ENCODE measurements at regions not wholly inside any gene's neighbourhood (a gene's known extent, or its start where the extent isn't known, plus 50 kb on each side); places are given as distances from the start of the nearest gene placed in this dataset.

DNA sequence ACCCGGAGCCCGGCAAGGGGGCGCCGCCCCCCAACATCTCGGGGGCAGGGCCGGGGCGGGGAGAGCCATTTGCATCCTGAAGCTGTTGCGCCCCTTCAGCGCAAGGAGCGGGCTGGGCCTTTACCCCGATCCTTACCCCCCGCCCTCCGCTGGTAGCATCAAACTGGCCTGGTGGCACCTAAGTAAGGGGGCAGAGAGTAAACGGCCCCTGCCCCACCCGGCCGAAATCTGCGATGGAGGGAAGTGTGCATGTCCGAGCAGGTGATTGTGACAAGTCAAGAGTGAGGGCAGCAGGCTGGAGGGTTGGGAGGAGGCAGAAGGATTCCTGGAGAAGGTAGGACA, 101.2 kb downstream of the ESM1 start:
- Histone ChIP-seq H3K4me3 (peak overlapping the region; percentile 88), H3K27ac (no peak overlapping the region)
- no peak for DNase-seq (ENCODE audit: low spot score)
- TF ChIP-seq CTCF (IDR thresholded peaks at IDR 0.05): no peak

DNA sequence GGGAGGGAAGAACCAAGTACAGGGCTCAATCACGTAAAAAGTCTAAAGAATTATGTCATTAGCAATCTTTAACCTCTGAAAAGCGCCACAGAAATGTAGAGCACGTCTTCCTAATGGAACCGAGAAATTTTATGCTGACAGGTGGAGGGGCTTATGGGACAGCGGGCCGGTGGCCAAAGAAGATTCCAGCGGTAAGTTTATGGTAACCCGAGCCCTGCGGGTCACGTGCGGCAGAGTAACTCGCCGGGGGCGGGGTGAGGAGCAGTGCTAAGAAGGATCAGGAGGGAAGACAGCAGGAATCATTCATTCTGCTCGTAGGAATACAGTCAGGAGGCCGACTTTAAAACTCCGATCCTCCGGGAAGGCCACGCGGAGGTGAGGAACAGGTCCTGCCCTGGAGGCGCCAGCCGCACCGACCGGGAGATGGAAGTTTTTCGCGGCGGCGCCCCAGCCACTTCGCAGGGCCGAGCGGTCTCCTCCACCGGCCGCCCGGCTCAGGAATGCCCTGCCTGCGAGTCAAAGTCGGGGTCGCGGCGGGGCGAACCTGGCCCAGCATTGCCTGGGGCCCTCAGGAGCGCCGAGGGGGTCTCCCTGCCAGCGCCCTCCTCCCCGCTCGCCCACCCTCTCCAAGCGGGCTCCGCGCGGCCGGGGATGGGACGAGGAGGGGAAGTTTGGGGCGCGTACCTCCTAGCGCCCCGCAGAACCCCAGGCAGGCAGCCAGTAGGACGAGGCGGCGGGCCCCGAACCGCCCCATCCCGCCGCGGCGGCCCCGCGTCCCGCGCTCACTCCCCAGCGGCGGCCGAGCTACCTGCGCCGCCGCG, 101.8 kb downstream of the ESM1 start:
- DNase-seq (ENCODE audit: low spot score): no peak
- TF ChIP-seq CTCF (IDR thresholded peaks at IDR 0.05): no peak
- H3K27ac ChIP-seq: peak overlapping the region in 1 of 2 donors; percentile 3
- H3K4me3 ChIP-seq: peak overlapping the region; percentile 88

- Histone ChIP-seq H3K27ac (no peak overlapping the region), H3K4me3 (peak overlapping the region; percentile 88)
- DNase-seq (ENCODE audit: low spot score): no peak
- TF ChIP-seq CTCF (IDR thresholded peaks at IDR 0.05): no peak
Measured at GRCh38 chr5:54882841-54883240, 102.6 kb downstream of the ESM1 start.

DNA sequence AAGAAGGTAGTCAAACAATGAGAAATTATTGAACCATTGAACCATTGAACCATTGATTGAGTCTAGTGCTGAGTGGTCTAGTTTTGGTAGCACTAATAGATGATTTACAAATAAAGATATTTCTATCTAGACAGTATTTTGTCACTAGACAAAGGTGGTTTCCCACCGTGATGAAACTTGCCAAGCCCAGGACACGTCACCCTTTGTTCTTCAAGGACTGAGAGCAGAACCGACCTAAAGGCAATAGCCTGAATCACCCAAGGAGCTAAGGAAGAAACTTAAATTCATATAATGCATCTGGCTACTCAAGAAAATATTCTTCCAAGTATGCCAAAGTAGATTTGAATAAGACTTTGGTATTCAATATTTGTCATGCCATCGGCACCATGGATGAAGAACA, 103.3 kb downstream of the ESM1 start:
- DNase-seq (ENCODE audit: low spot score): no peak
- TF ChIP-seq CTCF (IDR thresholded peaks at IDR 0.05): no peak
- no peak overlapping the region for H3K4me3 ChIP-seq

DNA sequence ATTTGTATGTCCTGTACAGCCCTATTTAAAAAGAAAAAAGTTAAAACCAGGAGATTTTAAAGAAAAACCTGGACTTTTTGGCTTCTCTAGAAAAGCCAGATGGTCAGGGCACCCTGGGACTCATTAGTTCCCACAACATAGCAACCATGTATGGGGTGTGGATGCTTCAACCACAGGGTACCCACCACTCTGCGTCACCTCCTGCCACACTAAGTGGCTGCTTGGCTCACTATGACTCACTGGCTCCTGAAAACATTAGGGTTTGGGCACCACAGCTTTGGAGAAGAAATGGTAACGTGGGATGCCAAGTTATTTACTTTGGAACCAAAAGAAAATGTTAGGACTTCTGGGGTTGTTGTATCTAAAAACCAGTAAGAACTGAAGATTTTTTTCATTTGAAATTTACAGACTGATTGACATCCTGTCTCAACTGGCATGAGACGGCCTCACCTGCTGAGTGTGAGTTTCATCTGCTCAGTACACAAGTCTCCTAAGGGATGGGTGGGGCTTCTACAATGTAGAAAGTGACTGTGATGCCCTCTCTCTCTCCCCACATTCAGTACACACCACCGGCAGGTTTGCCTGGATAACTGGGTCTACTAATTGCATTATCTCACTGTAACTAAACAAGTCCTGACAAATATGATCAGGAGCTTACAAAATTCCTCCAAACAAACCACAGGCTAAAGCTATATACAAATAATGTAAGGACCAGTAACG, 103.9 kb downstream of the ESM1 start:
- H3K27ac ChIP-seq: no peak overlapping the region
- no peak for DNase-seq (ENCODE audit: low spot score)
- no peak overlapping the region for H3K4me3 ChIP-seq
- no peak for TF ChIP-seq CTCF (IDR thresholded peaks at IDR 0.05)

More for the DNA sequence above, 103.3 kb downstream of the ESM1 start:
- H3K27ac ChIP-seq: no peak overlapping the region

DNA sequence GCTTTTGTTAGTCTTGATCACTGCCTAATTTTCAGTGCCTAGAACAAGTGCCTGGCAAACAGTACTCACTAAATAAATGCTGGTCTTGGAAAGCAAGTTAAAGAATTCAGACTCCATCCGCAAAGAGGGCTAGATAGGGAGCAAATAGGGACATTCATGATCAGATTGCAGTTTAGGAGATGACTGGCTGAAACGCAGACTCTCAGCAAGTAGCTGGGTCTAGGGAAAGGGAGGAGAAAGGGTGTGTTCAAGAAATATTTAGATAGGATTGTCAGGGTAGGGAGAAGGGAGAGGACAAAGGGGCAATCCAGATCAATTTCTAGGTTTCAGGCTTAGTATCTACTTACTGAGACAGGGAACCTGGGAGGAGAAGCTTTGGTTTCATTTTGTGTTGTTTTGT, 108.4 kb downstream of the ESM1 start:
- no peak for TF ChIP-seq CTCF (IDR thresholded peaks at IDR 0.05)
- Histone ChIP-seq H3K4me3 (no peak overlapping the region), H3K27ac (no peak overlapping the region)
- no peak for DNase-seq (ENCODE audit: low spot score)

DNA sequence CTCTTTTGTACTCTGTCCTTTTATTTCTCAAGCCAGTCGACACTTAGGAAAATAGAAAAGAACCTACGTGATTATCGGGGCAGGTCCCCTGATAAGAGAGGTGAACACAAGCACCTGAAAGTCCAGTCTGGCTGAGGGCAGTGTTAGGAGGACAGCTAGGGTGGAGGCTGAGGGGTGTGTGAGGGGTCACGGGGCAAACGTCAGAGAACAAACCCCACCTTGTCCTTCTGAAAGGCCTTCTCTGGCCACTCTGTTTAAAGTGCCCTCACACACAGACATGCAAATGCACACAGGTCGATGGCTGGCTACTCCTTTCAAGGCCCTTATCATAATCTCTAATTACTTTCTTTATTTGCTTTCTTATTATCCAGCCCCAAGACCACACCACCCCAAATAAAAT, 108.8 kb downstream of the ESM1 start:
- H3K27ac ChIP-seq: no peak overlapping the region
- H3K4me3 ChIP-seq: no peak overlapping the region
- no peak for TF ChIP-seq CTCF (IDR thresholded peaks at IDR 0.05)
- DNase-seq (ENCODE audit: low spot score): no peak
